Nucleus accumbens (tissue), 56 donors: ENCODE measurements at regions not wholly inside any gene's neighbourhood (a gene's known extent, or its start where the extent isn't known, plus 50 kb on each side); places are given as distances from the start of the nearest gene placed in this dataset.

Source experiments
- DNase-seq, 56 donors: peaks; one replicate each; lab custom pipeline; 2025; lab: John Stamatoyannopoulos, UW

GRCh38 chr13:67366533-67366932 is 136.4 kb upstream of the PCDH9 start:
- no peak for DNase-seq

GRCh38 chr13:67355812-67356476 is 125.8 kb upstream of the PCDH9 start:
- no peak for DNase-seq

DNA sequence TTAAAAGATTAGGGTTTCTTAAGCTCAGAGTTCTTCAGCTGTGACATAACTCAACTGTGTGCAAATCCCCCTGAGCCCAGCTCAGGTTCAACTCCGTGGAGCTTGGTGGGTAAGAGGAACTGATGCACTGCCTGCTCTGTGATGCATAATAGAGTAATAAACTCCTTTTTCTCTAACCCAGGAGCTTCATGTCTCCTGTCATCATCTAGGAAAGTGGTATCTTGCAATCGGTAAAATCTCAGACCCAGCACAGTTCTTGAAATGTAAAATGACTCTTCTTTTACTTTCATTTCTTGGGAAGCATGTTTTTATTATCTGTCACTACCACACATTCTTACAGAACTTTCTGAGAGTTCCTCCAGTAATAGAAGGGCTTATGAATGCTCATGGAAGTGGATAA is 123.8 kb upstream of the PCDH9 start:
- no peak for DNase-seq

- DNase-seq: no peak
Measured at GRCh38 chr13:67353031-67353430, 122.9 kb upstream of the PCDH9 start.

DNA sequence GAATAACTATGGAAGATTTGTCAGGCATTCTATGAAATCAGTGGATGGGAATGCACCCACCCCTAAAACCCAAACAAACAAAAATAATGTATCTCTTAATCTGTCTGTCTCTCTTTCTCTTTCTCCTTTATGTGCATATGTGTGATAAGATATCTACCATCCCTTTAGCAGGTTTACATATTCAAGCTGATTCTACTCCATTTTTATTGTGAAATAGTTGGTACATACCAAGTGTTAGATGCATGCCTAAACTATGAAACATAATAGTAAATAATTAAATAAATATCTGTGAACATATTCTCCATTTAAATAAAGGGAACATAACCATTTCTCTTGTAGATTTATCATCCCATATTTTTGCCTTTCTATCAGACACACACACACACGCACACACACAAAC is 121.8 kb upstream of the PCDH9 start:
- DNase-seq: no peak

- DNase-seq: no peak
Measured at GRCh38 chr13:67351114-67351513, 121.0 kb upstream of the PCDH9 start.

DNA sequence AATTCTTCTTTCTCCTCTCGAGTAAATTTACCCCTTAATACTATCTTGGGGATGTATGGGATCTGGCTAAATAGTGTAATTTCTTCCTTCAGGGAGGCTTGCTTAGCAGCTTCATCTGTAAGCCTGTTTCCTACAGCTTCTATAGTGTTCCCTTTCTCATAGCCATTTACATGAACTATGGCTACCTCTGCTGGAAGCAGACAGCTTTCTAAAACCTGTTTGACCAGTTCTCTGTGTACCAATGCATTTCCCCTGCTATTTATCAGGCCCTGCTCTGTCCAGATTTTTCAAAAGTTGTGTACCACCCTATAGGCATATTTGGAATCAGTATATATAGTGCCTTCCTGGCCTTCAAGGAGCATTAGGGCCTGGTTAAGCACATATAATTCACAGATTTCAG is 113.6 kb upstream of the PCDH9 start:
- DNase-seq: no peak

DNA sequence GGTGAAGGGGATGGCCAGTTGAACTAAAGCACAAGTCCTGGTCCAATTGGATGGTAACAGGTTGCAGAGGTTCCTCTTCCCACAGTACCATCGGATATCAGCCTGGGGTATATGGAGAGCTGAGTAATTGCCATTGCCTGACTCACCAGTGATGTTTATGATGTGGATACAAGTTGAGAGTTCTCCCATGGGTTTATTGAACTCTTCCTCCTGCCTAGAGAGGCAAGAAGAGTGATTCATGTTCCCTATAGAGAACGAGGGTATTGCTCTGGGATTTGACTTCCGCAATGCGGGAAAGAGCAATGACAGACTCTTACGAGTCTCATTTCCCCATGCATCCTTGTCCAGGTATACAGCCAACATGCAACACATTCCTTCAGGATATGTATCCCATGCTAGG is 111.3 kb upstream of the PCDH9 start:
- no peak for DNase-seq

- no peak for DNase-seq
Measured at GRCh38 chr13:67330149-67330548, 100.0 kb upstream of the PCDH9 start.

DNA sequence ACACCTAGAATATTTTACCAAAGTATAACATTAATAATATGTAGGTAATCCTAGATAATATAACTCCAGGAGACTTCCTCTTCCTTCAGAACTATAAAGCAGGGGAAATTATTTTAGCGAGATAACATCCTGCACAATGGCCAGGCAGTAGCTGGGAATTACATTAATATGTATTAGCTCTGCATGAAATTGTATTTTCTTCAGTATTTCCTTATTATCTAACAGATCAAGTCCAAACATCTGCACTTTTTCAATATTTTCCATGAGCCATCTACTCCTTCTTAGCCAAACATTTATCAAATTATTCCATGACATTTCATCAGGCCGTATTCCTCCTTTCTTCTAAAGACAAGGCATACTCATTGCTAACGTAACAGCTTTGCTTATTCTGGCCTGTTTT is 98.8 kb upstream of the PCDH9 start:
- DNase-seq: no peak

DNA sequence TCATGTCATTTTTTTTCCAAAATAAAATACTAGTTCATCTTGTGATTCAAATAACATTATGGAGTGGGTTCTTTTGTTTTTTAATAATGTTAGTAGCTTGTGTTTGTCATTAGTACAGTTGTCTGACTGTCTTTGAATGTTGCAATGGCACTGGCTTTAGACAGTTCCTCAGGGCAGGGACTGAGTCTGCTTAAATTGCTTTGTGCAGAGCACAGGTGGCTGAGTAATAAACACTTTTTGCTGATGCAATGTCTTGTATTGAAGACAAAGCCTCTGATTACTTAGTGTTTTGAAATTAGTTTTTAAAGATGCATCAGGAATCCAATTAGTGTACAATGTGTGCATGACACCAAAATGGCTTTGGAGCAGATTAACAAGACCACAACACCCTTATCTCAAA is 88.7 kb upstream of the PCDH9 start:
- no peak for DNase-seq

- no peak for DNase-seq
Measured at GRCh38 chr13:67318398-67318797, 88.3 kb upstream of the PCDH9 start.

DNA sequence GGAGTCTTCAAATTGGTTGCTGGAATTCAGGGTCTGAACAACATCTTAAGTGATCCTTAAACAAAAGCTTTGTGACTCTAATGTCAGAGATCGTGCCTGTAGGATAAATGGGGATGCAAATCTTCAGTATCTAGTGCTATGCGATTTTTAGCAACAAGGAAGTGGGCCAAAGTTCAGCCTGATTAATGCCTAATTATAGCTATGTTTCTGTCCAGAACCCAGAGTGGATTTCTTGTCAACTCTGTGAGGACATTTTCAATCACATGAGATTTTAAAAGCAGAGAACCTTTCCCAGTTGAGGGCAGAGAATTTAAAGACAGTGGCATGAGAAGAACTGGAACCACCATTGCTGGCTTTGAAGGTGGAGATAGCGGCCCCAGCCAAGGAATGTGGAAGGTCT is 84.3 kb upstream of the PCDH9 start:
- no peak for DNase-seq

- DNase-seq: no peak
Measured at GRCh38 chr13:67308004-67308772, 78.1 kb upstream of the PCDH9 start.

DNA sequence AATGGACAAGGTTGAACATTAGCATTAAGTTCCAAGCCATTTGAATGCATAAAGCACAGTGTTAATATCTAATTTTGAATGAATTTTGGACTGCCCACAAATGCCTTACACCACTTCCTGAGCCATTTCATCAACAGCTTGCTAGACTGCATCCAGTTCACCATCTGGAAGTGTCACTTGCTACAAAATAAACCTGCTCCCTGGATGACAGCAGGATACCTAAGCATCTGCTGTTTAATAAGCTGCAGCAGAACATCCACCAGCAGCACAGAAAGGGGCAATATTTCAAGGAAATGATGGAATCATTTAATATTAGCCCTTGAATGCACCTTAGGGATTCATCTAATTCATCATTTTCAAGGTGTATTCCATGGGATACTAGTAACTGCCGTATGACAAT is 76.6 kb upstream of the PCDH9 start:
- DNase-seq: no peak

DNA sequence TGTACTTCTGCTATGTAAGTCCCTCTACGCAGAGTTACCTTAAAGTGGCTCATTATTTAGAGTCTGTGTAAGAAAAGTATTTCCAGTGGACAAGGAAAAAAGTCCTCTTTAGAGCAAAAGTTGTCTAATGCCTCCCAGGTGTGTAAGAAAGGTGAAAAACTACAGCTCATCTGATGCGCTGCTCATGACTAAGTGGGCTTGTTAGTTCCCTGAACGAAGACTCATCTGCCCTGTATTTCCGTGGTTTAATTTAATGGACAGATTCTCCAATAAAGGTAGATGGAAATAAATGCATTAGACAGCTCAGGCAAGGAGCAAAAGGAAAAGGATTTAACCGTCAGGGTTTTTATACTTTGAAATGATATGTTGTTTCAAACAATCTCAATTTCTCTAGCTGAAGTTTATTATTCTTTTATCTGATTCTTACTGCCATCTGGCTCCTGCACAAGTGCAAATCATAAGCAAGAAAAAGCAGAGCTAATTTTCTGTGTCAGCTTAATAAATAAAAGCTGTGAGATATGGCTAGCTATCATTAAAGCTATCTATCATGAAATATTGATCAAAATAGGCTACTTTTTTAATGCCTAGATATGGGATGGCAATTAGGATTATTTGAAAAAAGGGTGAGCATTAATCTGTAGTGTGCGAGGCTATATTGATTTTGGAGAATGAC is 73.7 kb upstream of the PCDH9 start:
- DNase-seq: no peak

DNA sequence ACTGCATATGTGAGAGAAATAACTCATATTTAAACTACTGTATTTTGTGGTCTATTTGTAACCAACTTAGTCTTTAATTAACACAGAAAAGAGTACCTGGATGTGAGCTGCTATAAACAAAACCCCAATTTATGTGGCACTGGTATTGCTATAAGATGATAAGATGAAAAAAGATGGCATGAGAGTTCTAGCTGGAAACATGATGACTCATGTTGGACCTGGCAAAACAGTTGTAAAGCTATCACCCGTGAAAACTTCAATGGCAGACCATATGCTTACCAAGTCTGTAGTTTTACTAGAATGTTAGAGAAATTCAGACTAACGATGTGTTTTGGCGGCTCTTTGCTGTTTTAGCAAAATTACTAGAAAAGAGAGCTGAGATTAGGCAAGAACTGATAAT is 69.6 kb upstream of the PCDH9 start:
- DNase-seq: no peak

GRCh38 chr13:67299072-67299635 is 69.0 kb upstream of the PCDH9 start:
- no peak for DNase-seq

- no peak for DNase-seq
Measured at GRCh38 chr13:67298297-67298696, 68.2 kb upstream of the PCDH9 start.

DNA sequence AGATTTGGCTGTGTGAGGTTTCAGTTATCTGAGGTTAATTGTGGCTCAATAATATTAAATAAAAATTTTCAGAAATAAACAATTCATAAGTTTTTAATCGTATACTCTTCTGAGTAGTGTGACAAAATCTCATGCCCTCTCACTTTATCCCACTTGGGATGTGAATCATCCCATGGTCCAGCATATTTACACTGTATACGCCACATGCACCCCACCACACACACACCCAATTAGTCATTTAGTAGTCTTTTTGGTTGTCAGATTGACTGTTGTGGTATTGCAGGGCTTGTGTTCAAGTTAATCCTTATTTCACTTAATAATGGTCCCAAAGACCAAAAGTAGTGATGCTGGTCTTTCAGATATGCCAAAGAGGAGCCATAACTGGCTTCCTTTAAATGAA is 66.4 kb upstream of the PCDH9 start:
- DNase-seq: no peak

- no peak for DNase-seq
Measured at GRCh38 chr13:67292886-67293285, 62.8 kb upstream of the PCDH9 start.

DNA sequence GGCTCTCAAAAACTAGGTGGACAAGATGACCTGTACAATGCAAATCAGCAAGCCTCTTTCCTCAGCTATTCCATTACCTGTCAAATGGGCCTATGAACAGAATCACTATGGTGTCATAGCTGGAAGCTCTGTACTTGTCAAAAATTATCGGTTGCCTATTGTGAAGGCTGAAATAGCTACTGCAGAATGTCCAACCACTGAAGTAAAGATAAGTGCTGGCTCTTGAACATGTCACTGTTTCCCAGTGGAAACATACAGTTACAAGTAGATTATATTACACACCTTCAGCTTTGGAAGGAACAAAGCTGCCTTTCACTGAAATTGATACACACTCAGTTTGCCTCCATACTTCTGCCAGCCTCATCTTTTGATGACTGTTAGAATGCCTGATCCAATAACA is 55.5 kb upstream of the PCDH9 start:
- DNase-seq: no peak
